ENCODE measurements at regions not wholly inside any gene's neighbourhood (a gene's known extent, or its start where the extent isn't known, plus 50 kb on each side); places are given as distances from the start of the nearest gene placed in this dataset.
"Not testable (repeated sequence)": the region's sequence is repeated elsewhere in the genome, so short reads cannot be mapped to it uniquely, and the experiment has no call there.

DNA sequence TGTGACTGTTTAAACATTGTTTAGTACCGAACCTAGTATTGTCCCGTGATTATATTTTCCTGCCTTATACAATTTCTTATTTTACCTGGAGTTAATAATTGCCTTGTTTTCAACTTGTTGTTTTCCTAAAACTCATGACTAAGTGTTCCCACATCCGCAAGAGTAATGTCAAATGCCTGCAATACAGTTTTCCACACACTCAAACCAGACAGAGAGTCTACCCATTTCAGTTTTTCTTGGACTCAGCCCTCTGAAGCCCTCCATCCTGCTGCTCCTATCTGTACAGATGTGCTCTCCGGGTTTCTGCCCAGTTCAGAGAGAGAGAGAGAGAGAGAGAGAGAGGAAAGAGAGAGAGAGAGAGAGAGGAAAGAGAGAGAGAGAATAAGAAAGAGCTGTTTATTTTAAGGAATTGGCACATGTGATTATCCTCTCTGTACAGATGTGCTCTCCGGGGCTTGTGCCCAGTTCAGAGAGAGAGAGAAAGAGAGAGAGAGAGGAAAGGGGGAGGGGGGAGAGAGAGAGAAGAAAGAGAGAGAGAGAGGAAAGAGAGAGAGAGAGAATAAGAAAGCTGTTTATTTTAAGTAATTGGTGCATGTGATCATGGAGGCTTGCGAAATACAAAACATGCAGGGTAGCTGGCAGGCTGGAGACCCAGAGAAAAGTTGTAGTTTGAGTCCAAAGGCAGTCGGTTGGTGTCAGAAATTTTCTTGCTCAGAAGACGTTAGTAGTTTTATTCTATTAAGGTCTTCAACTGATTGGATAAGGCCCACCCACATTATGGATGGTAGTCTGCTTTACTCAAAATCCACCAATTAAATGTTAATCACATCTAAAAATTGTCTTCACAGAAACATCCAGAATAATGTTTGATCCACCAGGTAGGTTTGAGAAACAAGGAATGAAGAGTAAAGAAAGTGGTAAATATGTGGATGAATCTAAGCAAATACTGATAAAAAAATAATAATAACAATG, 104.1 kb upstream of the GOLGA8J start:
- Histone ChIP-seq H3K36me3 (ENCODE audit: insufficient read depth, low read length) (no peaks in the 10 kb centered on the region), H4K20me1 (ENCODE audit: insufficient read depth, low read length) (no peaks in the 10 kb centered on the region), H3K4me1 (ENCODE audit: insufficient read depth, low read length, poor library complexity, severe bottlenecking) (no peaks in the 10 kb centered on the region), H3K9me3 (ENCODE audit: low read length) (no peaks in the 10 kb centered on the region), H3K4me3 (ENCODE audit: low read depth, low read length, poor library complexity, severe bottlenecking) (no peak overlapping the region), H3K27ac (ENCODE audit: low read depth, low read length, poor library complexity, severe bottlenecking) (no peak overlapping the region), H3K9me2 (ENCODE audit: insufficient read depth, low read length) (no peaks in the 10 kb centered on the region), H2AFZ (ENCODE audit: low read length) (no peak overlapping the region), H3K4me2 (ENCODE audit: low read length) (no peak overlapping the region), H3K79me2 (ENCODE audit: insufficient read depth, low read depth, low read length) (no peaks in the 10 kb centered on the region)
- POLR2A ChIA-PET, result no interaction called here
- TF ChIP-seq, protein P1, sequence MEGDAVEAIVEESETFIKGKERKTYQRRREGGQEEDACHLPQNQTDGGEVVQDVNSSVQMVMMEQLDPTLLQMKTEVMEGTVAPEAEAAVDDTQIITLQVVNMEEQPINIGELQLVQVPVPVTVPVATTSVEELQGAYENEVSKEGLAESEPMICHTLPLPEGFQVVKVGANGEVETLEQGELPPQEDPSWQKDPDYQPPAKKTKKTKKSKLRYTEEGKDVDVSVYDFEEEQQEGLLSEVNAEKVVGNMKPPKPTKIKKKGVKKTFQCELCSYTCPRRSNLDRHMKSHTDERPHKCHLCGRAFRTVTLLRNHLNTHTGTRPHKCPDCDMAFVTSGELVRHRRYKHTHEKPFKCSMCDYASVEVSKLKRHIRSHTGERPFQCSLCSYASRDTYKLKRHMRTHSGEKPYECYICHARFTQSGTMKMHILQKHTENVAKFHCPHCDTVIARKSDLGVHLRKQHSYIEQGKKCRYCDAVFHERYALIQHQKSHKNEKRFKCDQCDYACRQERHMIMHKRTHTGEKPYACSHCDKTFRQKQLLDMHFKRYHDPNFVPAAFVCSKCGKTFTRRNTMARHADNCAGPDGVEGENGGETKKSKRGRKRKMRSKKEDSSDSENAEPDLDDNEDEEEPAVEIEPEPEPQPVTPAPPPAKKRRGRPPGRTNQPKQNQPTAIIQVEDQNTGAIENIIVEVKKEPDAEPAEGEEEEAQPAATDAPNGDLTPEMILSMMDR (conservative IDR thresholded peaks at IDR 0.05; ENCODE audit: low read length), result no peak
- no peak for TF ChIP-seq EZH2phosphoT487 (IDR thresholded peaks at IDR 0.05; ENCODE audit: borderline replicate concordance, low read depth, low read length)
- no TSS peak for BruUV-seq (replicated peaks)
- CTCF ChIA-PET (ENCODE audit: unreplicated experiment), result no interaction called here
- intact Hi-C loops (cut with micrococcal nuclease; ENCODE audit: unreplicated experiment), result no loop called here
- DNase-seq (ENCODE audit: low spot score), result no peak

DNA sequence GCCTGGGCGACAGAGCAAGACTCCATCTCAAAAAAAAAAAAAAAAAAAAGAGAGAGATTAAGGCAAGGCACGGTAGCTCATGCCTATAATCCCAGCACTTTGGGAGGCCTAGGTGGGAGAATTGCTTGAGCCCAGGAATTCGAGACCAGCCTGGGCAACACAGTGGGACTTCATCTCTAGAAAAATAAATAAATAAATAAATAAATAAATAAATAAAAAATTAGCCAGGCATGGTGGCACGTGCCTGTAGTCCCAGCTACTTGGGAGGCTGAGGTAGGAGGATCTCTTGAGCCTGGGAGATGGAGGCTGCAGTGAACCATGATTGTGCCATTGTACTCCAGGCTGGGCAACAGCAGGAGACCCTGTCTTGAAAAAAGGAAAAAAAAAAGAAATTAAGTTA, 108.7 kb upstream of the GOLGA8J start:
- POLR2A ChIA-PET, result not testable (repeated sequence)

DNA sequence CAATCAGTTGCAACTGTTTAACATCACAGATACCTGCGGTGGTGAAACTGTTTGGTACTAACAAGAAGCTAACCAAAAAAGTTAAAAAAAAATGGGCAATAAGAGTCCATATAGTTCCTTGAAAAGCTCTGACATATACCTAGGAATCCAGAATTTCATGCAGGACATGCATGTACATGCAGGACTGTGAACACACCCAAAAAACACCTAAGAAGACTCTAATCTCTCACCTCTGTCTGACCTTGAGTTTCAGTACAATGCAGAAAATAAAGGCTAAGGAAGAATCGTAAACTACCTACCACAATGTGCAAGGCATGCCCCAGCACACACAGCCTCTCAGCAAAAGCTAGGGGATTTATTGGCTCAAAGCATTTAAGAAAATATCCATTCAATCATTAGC, 110.7 kb upstream of the GOLGA8J start:
- Histone ChIP-seq H3K36me3 (ENCODE audit: insufficient read depth, low read length) (no peaks in the 10 kb centered on the region), H3K9me2 (ENCODE audit: insufficient read depth, low read length) (no peaks in the 10 kb centered on the region), H4K20me1 (ENCODE audit: insufficient read depth, low read length) (no peaks in the 10 kb centered on the region), H3K9me3 (ENCODE audit: low read length) (no peaks in the 10 kb centered on the region), H3K4me1 (ENCODE audit: insufficient read depth, low read length, poor library complexity, severe bottlenecking) (no peaks in the 10 kb centered on the region), H3K27ac (ENCODE audit: low read depth, low read length, poor library complexity, severe bottlenecking) (no peak overlapping the region), H3K79me2 (ENCODE audit: insufficient read depth, low read depth, low read length) (no peaks in the 10 kb centered on the region), H2AFZ (ENCODE audit: low read length) (no peak overlapping the region), H3K4me3 (ENCODE audit: low read depth, low read length, poor library complexity, severe bottlenecking) (no peak overlapping the region), H3K4me2 (ENCODE audit: low read length) (no peak overlapping the region)
- TF ChIP-seq, protein P1 (conservative IDR thresholded peaks at IDR 0.05; ENCODE audit: low read length), result no peak
- no peak for TF ChIP-seq EZH2phosphoT487 (IDR thresholded peaks at IDR 0.05; ENCODE audit: borderline replicate concordance, low read depth, low read length)
- no TSS peak for BruUV-seq (replicated peaks)
- intact Hi-C loops (cut with micrococcal nuclease; ENCODE audit: unreplicated experiment), result no loop called here
- ChIA-PET CTCF (ENCODE audit: unreplicated experiment) (no interaction called here), POLR2A (interaction anchor here (0.9 kb wide), 1 partner anchor 15 kb away, joined by 3 read pairs; no protein-coding TSS in a partner anchor)
- no peak for DNase-seq (ENCODE audit: low spot score)

More for the DNA sequence above, 108.7 kb upstream of the GOLGA8J start:
- H3K4me2 ChIP-seq (ENCODE audit: low read length); H3K36me3 ChIP-seq (ENCODE audit: insufficient read depth, low read length); H3K79me2 ChIP-seq (ENCODE audit: insufficient read depth, low read depth, low read length); H2AFZ ChIP-seq (ENCODE audit: low read length); H3K4me3 ChIP-seq (ENCODE audit: low read depth, low read length, poor library complexity, severe bottlenecking); H3K27ac ChIP-seq (ENCODE audit: low read depth, low read length, poor library complexity, severe bottlenecking); H3K4me1 ChIP-seq (ENCODE audit: insufficient read depth, low read length, poor library complexity, severe bottlenecking); H3K9me2 ChIP-seq (ENCODE audit: insufficient read depth, low read length); H4K20me1 ChIP-seq (ENCODE audit: insufficient read depth, low read length); H3K9me3 ChIP-seq (ENCODE audit: low read length); intact Hi-C loops (cut with micrococcal nuclease; ENCODE audit: unreplicated experiment); BruUV-seq (replicated peaks); DNase-seq (ENCODE audit: low spot score); CTCF ChIA-PET (ENCODE audit: unreplicated experiment): not testable (repeated sequence)
